Hematopoietic multipotent progenitor cell treated with erythropoietin and hydrocortisone succinate and interleukin-3 and kit ligand, for 4 days (in vitro differentiated cells): ENCODE measurements at regions not wholly inside any gene's neighbourhood (a gene's known extent, or its start where the extent isn't known, plus 50 kb on each side); places are given as distances from the start of the nearest gene placed in this dataset.

Source experiments
- DNase-seq: peaks from one replicate; pipeline ENCODE4 v3.0.0-alpha.2; 2015

DNA sequence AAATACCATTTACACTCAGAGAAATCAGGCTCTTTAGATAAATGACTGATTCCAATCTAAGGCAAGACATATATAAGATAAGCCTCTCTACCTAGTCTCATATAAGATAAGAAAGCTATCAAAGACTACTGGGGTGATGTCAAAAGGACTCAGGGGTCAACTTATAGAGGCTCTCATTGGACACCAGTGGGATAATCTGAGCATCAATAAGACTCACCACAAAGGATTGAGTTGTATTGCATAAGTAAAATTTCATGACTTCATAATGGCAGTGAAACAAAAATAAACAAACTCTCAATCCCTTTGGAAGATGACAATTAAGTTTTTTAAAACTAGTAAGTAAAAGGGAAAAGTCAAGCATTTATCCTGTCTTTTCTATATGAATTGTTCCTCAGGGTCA lies 317.8 kb downstream of the SHQ1 start:
- no peak for DNase-seq

DNA sequence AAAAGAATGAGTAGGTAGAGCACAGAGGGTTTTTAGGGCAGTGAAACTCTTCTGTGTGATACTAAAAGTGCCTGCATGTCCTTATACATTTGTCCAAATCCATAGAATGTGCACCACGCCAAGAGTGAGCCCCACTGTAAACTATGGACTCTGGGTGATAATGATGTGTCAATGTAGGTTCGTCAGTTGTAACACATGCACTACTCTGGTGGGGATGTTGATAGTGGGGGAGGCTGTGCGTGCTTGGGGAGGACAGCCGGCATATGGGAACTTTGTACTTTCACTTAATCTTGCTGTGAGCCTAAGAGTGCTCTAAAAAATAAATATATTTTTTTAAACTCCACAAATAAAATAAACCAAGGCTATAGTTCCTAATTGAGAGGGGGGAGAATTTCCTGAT lies 319.2 kb downstream of the SHQ1 start:
- DNase-seq: no peak

DNA sequence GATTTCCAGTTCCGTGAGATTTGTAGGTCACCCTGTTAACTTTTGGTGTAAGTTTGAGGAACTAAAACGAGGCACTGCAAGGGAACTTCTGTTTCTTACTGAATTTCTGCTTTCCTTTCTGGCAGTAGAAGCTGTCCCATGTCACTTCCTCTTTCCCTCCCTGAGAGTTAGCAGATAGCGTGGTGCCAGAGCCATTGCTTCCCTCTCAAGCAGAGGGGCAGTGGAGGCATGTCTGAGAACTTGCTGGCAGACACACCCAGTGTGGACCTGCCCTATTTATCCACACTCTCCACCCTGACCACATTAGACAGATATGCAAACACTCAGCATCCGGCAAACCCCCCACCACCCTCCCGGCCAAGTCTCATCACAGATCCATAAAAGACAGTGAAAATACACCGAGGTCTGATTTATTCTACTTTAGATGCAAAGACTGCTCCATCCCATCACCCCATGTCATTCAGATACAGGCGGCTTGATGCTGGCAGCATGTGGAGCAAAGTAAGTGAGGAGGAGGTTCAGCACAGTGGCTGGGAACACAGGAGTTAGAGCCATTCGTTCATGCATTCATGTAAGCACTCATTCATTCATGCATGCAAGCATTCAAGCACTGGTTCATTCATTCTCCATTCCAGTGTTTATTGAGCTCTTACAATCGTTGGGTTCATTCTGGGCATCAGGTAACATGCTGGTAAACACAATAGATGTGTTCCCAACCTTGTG lies 324.7 kb downstream of the SHQ1 start:
- peak; percentile 98 for DNase-seq

GRCh38 chr3:72520690-72521308 lies 327.4 kb downstream of the SHQ1 start:
- DNase-seq: no peak

GRCh38 chr3:72519946-72520604 lies 328.2 kb downstream of the SHQ1 start:
- no peak for DNase-seq

DNA sequence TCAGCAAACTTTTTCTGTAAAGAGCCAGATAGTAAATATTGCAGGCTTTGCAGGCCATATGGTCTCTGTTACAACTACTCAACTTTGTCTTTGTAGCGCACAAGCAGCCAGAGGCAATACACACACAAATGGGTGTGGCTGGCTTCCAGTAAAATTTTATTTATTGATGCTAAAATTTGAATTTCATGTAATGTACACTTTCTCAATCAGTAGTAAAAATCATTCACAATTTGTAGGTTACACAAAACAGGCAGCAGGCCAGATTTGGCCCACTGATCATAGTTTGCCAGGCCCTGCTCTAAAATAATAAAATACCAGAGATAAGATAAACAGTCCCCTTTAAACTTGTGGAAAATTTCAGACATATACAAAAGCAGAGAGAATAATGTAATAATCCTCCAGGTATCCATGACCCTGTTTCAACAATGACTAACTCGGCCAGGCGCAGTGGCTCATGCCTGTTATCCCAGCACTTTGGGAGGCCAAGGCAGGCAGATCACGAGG lies 330.3 kb downstream of the SHQ1 start:
- DNase-seq: no peak

DNA sequence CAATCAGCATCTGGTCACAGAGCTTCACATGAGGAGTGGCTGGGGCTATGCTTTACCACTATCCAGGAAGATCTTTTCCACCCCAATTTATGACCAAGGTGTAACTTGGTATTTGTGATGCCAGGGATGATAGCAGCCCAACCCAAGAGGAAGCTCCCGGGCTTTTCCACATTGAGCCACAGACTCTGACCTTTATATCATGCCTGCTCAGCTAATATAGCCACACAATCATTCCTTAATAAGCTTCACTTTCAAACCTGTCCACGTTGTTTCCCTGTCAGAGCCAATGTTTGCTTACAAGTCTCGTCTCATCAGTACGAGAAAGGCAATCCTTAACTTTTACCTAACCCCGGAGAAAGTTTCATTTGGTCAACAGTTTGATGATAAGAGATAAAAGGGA lies 330.9 kb downstream of the SHQ1 start:
- no peak for DNase-seq

DNA sequence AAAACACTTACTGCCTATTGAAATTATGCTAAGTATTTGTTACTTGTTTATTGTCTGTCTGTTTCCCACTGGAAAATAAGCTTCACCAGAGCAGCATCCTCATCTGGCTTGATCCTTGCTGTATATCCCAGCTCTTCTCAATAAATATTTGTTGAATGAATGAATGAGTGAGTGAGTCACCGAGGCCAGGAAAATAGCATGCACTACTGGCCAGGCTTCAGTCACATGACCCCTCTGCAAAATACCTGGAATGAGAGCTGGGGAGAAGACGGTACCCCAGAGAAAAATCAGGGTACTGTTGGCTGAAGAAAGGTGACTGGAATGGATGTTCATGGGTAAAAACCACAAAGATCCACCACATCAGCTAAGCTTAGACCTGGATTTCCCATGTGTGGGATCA lies 331.9 kb downstream of the SHQ1 start:
- no peak for DNase-seq

DNA sequence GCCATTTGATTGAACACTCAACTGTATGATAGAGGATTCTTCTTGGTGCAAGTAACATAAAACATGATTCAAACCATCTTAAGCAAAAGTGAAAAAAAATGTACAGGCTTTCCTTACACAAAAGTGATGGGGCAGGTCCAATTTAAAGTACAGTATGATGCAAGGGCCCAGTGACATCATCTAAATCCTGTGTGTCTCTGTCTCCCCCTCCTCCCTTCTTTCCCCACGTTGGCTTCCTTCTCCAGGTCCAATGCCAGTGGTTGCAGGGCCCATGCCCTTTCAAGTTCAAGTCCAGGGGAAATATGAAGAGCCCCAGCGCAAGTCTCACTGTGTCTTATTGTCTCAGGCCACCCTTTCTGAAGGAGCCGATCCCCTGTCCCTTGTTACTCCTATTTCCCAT lies 332.3 kb downstream of the SHQ1 start:
- DNase-seq: no peak

DNA sequence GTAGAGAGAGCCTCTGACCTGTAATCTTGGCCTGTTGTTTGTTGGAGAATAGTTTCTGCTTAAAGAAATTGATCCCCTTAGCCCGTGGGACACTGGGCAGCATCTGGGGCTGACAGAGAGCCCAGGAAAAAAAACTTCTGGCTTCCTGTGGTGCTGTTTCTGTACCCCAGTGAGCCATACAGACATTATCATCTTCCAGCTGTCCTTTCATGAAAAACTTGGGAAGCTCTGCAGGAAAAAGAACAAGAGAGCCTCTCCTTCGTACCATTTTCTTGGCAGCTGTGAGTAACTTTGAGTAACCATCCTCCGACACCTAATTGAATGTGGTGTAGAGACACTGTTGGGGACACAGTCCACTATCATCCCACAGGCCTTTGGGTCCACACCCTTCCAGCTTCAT lies 333.0 kb downstream of the SHQ1 start:
- no peak for DNase-seq

DNA sequence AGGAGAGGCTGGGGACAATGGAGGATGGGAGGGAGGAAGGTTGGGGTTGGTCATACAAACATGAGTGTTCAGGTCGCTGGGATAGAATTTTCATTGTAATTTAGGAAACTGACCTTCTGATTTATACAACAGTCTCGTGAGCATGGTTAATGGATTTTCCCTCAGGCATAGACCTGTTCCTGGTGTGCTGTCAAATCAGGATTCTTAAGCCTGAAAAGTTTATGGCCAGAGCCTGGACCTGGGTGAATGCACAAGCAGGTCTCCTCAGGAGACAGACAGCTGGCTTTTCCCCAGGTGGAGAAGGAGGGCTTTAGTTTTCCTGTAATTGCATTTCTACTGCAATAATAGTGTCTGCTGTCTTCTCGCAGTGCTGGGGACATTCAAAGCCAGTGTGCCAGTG lies 338.0 kb downstream of the SHQ1 start:
- no peak for DNase-seq

DNA sequence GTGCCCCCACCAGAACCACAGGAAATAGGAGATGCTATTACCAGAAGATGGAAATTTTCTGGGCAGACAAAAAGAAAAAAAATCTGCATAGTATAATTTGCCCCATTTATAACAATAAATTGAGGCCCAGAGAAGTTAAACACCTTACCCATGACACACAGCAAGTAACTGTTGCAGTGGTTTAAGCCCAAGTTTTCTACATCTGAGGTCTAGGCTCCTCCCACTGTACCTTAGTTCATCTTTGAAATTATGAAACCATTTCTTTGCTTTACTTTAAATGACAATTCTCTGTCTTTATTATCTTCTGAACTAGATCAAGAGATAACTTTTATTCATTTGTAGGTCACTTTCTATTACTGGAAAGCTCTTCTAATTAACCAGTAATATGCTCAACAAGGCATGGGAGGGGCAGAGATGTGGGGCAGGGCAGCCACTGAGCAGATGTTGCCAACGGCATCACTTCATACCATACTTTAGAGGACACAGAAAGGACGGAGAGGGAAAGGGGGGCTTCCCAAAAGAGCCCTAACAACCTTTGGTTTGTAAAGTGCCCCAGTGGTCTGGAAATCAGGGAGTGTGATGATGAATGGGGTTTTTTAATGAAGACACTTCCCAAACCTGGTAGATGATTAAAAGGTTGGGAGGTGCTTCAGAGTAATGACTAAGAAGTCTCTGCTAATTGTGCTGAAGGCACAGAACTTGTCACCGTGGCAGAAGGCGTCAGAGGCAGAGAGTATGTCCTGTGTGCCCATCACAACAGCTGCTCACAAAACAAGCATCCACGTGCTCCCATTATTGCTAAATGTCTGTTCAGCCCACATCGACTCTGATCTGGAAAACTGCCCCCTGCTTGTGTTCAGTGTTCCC lies 342.5 kb downstream of the SHQ1 start:
- DNase-seq: no peak

DNA sequence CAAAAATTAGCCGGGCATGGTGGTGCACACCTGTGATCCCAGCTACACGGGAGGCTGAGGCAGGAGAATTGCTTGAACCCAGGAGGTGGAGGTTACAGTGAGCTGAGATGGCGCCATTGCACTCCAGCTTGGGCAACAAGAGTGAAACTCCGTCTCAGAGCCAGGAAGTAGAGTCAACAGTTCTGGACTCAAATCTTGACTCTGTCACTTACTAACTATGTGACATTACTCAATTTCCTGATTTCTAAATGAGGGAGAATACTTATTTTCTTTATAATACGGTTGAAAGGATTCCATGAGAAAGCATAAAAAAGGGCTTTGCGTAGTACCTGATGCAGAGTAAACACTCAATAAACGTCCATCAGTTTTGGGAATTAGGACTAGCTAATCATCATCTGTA lies 350.7 kb downstream of the SHQ1 start:
- peak; percentile 41 for DNase-seq

GRCh38 chr3:72496051-72496670 lies 352.1 kb downstream of the SHQ1 start:
- DNase-seq: peak; percentile 75

DNA sequence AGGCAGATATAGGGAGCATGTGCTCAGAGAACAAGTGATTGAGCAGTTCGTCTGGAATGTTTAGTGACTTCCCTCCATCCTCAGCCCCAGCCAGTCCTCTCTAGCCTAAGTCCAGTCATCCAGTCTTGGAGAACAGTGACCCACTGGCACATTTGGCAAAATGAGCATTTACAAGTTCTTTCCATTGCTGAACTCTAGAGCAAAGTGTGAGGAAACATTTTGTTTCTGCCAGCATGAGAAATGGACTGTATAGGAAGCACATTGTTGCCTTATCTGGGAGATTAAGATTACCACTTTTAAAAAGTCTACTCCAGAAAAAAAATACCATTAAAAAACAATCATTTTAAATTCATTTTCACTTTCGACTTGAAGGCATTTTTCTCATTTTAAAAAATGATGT lies 353.6 kb downstream of the SHQ1 start:
- peak; percentile 53 for DNase-seq

DNA sequence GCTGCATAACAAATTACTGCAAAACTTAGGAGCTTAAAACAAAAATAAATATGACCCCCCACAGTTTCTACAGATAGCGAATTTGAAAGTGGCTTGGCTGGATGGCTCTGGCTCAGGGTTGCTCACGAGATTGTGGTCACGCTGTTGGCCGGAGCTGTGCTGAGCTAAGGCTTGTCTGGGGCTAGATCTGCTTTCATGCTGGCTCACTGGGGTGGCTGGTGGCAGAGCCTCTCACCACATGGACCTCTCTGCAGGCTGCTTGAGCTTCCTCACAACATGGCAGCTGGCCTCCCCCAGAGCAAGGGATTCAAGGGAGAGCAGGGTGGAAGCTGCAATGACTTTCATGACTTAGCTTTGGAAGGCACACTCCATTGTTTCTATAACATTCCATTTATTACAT lies 354.1 kb downstream of the SHQ1 start:
- DNase-seq: peak; percentile 56

GRCh38 chr3:72492240-72492639 lies 356.0 kb downstream of the SHQ1 start:
- no peak for DNase-seq

- peak; percentile 67 for DNase-seq
These were observed 357.4 kb downstream of the SHQ1 start for GRCh38 chr3:72490688-72491435.

- no peak for DNase-seq
These were observed 358.3 kb downstream of the SHQ1 start for GRCh38 chr3:72489901-72490300.

- no peak for DNase-seq
These were observed 359.6 kb downstream of the SHQ1 start for GRCh38 chr3:72488738-72489035.

- DNase-seq: no peak
These were observed 360.1 kb downstream of the SHQ1 start for GRCh38 chr3:72487946-72488737.
